IPS DF 4.7 (cell line): ENCODE measurements at regions not wholly inside any gene's neighbourhood (a gene's known extent, or its start where the extent isn't known, plus 50 kb on each side); places are given as distances from the start of the nearest gene placed in this dataset.
"Not testable (repeated sequence)": the region's sequence is repeated elsewhere in the genome, so short reads cannot be mapped to it uniquely, and the experiment has no call there.

Source experiments
- DNase-seq: peaks from one replicate; pipeline ENCODE4 v3.0.0-alpha.2; 2013; ENCODE audit warnings: low spot score; ENCODE audit errors: extremely low read depth

DNA sequence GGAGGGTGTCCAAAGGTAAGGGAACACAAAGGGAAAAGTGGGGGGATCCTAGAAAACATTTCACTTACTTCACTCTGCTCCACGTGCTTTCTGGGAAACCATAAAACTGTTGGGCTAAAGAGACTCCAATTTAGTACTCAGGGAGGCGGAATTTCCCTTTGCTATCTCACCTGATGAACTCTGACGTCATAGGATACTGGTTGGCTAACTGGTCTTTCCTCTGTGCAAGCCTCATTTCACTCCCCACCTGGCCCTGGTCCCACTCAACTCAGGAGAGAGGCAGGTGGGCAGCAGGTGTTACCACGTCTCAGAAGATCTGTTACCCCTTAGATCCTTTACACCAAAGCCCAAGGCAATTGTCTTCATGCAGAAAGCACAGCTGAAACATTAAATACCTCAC, 51.8 kb upstream of the PMAIP1 start:
- no peak for DNase-seq

DNA sequence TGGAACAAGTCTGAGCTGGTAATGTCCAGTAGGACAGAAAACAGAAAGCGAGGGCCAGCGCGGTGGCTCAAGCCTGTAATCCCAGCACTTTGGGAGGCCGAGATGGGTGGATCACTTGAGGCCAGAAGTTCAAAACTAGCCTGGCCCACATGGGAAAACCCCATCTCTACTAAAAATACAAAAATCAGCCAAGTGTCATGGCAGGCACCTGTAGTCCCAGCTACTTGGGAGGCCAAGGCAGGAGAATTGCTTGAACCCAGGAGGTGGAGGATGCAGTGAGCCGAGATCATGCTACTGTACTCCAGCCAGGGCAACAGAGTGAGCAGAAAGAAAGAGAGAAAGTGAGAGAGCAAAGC, 52.3 kb upstream of the PMAIP1 start:
- DNase-seq, result not testable (repeated sequence)

DNA sequence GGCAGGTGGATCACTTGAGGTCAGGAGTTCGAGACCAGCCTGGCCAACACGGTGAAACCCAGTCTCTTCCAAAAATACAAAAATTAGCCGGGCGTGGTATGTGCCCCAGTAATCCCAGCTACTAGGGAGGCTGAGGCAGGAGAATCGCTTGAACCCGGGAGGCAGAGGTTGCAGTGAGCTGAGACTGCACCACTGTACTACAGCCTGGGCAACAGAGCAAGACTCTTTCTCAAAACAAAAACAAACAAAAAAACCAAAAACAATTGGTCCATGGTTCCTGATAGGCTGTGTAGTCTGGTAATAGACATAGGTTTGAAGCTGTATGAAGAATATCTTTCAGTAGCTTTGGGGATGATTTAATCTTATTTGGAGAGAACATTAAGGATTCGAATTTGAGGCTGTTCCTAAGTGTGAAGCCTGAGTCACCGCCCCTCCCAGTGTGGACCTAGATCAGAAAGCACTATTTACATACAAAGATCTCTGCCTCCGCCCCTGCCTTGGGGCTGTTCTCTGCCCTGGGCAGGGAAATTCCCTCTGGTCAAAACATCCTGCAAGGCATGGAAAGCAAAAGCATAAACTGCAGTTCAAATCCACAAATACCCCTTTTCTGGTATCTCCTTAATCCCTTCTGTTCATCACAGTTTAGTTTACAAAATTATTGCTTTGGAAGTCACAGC, 52.8 kb upstream of the PMAIP1 start:
- DNase-seq, result no peak

GRCh38 chr18:59842947-59843346, 56.8 kb upstream of the PMAIP1 start:
- no peak for DNase-seq

DNA sequence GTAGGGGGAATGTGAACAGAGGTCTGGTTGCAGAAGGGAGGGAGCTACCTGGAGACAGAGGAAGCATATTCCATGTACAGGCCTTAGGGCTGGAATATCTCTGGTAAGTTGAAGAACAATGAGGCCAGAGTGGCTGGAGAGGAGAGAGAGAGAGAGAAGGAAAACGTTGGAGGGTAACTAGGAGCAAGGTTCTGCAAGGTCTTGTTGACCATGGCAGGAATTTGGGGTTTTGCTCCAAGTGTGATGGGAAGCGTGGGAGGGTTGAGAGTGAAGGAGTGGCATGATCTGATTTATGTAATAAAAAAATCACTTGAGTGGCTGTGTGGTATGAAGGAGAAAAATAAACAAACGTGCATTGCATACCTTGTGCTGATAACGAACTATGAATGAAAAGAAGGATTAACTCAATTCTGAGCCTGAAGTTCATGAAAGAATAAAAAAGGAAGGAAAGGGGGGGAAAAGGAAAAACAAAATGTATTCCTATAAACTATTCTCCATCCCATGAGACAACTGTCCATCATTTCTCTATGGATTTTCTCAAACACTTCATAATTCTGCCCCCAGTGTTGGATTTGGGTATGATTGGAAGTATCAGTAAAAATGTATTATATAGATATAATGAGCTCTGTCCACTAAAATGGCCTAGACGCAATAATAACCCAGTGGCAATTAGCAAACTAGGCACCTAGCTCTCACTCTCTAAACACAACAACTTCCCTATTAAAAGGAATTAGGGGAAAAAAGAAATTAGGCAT, 59.7 kb upstream of the PMAIP1 start:
- DNase-seq, result no peak

GRCh38 chr18:59839246-59839645, 60.5 kb upstream of the PMAIP1 start:
- DNase-seq, result no peak

- DNase-seq, result peak; percentile 58
Observed at GRCh38 chr18:59837586-59837985, 62.2 kb upstream of the PMAIP1 start.

GRCh38 chr18:59835605-59836379, 64.0 kb upstream of the PMAIP1 start:
- peak; percentile 19 for DNase-seq

DNA sequence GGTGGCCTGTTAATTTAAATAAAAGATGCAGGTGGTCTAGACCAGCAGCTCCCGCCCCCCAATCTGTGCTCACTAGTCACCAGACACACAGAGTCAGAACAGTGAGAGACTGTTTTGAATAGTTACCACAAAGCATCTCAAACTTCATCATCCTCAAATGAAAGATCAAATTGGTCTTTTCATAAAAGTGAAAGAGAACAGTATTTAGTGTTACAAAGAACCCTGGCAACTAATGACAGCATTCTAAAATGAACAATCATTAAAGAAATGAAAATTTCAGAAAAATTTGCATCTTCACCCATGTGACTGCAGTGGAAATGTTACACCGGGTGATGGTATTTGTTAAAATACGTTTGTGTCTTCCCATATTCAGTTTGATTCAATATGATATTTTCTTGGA, 65.5 kb upstream of the PMAIP1 start:
- DNase-seq, result no peak

- no peak for DNase-seq
Observed at GRCh38 chr18:59833785-59834184, 66.0 kb upstream of the PMAIP1 start.

GRCh38 chr18:59823596-59824195, 76.1 kb upstream of the PMAIP1 start:
- peak; percentile 72 for DNase-seq

DNA sequence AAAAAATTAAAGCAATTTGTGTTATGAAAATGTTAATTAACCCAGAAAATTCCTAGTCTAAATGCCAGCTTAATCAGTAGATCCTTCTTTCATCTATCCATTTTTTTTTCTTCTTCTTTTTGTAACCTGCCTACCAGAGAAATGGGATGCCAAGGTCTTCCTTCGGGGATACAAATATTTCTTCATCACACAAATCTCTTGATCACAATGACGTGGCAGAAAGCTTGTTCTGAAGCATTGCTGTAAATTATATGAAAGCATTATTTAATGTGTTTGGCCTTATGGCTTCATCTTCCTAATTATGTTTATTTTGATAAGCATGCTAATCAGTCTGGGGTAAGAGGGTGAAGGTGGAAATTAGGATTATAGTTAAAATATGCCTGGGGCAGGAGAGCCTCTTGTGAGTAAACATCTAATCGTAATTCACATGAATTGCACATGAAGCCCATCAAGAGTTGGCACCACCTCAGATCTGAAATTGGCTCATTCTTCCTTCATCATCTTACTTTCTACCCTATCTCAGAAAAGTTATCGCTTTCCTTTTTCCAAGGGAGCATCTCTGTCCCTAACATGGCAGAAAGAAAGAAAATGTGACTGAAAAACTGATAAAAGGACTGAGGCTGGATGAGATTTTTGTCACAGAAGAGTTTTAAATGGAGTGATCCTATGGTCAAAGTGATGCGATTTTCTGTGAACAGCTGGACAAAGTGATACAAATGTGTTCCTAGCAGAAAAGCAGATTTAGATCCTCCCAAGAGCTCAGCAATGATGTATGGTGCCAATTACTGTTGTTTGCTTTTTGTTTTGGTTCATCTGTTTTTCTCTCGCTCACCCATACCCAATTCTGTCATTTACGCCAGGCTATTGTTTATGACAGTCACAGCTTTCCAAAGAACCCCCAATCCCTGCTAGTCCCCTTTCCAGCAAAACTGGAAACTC, 76.9 kb upstream of the PMAIP1 start:
- no peak for DNase-seq

DNA sequence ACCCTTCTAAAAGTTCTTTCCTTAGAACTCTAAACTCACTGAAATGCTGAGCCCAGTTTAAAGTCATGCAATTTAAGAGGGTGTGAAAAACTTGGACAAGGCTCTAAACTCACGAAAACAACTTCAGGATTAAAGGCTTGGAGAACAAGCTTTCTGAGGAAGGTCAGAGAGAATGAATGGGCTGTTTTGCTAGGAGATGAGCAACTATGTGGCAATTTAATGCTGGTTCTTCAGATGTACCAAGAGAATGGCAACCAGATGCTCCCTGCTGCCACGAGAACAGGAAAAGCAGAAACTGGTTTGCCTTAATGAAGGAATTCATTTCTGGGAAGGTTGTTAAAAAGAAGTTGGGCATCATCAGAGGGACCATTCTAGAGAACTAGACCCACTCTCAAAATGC, 77.8 kb upstream of the PMAIP1 start:
- DNase-seq, result no peak

DNA sequence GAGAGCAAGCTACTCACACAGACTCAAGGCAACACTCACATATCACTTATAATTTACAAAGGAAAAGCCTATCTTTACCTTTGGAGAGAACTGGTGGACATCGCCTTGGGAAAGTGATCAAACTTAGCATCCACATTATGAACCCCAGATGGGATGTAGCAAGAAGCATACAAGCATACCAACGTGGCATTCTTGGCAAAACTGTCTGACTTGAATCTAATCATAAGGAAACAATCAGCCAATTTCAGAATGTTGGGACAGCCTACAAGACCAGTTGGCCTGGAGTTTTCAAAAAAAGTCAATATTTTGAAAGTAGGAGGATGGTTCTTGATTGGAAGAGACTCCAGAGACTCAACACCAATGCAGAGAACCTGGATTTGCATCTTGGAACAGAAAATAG, 79.1 kb upstream of the PMAIP1 start:
- DNase-seq, result no peak

- no peak for DNase-seq
Observed at GRCh38 chr18:59818769-59819168, 81.0 kb upstream of the PMAIP1 start.

DNA sequence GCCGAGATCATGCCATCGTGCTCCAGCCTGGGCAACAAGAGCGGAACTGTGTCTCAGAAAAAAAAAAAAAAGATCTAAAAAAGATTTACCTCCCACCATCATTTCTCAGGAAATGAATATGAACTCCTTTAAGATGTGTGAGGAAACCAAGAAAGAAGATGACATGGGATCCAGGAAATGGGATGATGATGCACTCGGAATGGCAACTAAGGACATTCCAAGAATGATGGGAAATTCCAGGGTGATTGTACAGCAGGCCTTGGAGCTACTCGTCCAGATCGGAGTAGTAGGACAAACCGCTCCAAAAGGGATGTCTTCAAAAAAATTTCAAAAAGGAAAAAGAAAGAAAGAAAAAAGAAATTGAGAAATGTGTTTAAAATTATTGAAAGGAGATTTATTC, 84.9 kb upstream of the PMAIP1 start:
- DNase-seq, result no peak

DNA sequence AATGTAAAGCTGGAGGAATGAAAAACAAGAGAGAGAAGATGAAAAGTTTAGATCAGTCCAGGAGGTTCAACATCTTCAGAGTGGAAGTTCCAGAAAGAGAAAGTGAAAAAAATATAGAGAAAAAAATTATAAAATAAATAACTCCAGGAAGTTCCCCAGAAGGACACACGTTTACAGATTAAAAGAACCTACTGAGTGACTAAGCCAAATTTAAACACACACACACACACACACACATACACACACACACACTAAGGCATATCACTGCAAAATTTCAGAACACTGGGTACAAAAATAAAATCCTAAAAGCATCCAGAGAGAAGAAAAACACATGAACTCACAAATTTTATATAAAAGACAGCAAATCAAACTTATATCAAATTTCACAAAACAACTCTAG, 85.9 kb upstream of the PMAIP1 start:
- DNase-seq, result no peak

GRCh38 chr18:59810735-59811520, 88.9 kb upstream of the PMAIP1 start:
- DNase-seq, result no peak

GRCh38 chr18:59810183-59810582, 89.6 kb upstream of the PMAIP1 start:
- no peak for DNase-seq

GRCh38 chr18:59802031-59802430, 97.8 kb upstream of the PMAIP1 start:
- no peak for DNase-seq
